IPS-NIHi7 (cell line): ENCODE measurements at regions not wholly inside any gene's neighbourhood (a gene's known extent, or its start where the extent isn't known, plus 50 kb on each side); places are given as distances from the start of the nearest gene placed in this dataset.

Experiments used
- DNase-seq: peaks from one replicate; pipeline ENCODE4 v3.0.0; 2012; ENCODE audit warnings: mixed read lengths; ENCODE audit errors: extremely low spot score

DNA sequence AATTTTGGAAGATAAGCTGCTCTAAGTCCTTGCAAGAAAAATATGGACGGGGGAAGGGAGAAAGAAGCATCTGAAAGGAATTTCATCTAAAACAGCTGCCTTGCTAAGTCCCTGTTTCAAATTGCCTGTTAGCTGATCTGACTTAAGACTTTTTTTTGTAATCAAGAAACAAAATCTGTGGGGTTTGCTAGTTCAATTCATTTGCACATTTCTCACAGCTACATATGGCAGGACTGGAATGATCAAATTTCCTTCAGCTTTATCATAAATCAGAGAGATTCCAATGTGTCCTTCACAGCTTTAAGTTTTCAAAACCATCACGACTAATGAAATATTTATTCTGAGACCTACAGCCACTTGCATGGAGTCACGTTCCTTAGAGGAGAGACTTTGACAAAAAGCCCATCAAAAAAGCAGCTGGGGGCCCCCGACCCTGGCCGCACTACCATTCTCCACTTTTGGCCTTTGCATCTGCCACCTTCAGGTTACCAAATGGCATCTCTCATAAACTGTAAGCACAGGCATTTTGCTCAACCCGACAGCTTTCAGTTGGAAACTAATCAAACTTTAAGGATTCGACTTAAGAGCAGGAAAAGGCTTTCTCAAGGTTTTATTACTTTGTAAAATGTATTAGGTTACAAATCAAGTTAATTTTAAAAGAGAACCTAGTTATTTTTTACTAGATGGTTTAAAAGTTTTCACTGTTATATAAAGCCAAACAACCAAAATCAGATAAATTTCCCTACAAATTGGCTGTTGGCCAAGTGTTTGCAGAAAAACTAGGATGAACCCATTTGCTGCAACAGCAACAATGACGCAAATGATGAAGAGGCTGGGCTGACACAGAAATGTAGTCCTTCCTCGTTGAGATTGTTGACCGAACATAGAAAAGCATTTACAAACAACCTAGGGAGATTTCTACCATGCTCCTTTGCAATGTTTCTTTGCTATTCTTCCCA lies 100.4 kb upstream of the RND3 start:
- no peak for DNase-seq

DNA sequence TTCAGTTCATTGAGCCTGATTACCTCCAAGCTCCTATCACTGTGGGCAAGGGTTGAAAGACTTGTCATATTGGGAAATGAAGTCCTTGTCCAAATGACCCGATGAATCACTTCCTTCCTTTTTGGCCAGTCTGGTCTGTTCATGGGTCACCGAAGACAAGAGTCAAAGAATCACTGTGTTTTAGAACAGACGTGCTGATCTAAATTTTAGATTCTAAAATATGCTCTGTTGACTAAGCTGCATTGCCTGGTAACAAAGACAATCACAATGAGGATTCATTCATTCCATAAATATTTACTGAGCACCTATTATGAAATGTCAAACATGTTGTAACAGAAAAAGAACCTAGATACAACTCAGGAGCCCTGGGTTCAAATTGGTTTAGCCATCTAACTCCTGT lies 99.4 kb upstream of the RND3 start:
- DNase-seq, result no peak

DNA sequence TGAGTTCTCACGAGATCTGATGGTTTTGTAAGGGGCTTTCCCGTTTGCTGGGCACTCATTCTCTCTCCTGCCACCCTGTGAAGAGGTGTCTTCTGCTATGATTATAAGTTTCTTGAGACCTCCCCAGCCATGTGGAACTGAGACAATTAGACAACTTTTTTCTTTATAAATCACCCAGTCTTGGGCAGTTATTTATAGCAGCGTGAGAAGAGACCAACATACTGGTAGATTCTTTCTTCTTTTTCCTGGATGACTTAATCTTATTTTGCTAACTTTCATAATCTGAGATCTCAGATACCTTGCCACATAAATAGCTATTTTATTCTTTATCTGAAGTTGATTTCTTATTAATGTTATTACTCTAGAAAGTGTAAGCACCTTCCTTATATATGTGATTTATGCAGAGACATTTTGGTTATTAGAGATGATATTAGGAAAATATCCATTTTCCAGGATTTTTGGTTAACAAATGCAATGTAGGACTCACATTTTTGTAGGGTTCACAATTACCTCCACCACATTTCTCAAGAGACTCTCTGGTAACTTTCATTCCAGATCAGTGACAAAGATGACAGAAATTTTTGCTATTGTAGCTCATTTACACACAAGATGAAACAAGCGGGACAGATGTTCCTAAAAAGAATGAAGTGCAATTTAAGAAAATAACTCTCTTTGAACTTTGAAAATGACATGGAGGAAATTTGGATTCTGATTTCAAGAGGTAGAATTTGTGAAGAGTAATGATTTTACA lies 97.9 kb upstream of the RND3 start:
- DNase-seq, result no peak

DNA sequence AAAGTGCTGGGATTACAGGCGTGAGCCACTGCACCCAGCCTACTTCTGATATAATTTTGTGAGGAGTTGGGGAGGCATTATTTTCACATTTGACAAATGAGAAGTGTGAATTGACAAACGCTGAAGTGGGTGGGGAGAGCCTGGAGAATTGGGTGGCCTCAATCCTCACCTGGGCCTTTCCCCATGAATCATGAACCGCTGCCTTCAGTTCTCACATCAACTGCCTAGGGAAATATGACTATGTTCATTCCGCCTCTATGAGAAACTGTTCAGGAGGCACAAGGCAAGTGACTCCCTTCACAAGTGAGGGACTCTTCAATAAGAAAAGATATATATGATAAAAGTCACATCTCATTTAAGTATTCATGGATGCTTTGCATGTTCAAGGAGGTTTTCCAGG lies 96.6 kb upstream of the RND3 start:
- no peak for DNase-seq

DNA sequence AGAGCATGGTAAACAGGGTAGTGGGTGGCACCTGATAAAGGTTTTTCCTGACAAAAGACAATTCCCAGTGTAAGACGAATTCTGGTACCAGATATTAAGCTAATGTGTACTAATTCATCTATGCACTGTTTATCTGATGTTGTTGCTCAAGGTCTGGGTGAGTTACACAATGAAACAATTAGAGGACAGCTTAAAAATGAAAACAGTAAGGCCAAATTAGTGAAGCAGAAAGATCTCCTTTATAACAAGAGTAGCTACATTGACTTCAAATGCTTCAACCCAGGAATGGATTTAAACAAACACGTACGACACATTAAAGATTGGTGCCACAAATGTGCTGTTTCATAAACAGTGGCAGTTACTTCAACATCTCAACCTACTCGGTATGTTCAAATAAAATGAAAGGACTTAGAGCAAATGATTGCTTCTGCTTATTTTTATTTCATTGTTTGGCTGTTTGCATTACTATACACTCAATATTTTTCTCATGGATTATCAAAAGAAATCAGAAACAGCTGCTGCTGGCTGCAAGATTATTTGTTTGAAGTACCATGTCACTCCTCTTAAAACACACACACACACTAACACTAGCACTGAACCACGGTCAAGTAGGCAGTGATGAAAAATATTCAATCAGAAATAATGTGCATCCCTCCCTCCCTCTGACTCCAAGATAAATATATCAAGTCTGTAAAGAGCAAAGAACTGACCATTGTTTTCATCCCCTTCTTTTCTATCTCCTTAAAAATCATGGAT lies 94.4 kb upstream of the RND3 start:
- DNase-seq, result no peak

DNA sequence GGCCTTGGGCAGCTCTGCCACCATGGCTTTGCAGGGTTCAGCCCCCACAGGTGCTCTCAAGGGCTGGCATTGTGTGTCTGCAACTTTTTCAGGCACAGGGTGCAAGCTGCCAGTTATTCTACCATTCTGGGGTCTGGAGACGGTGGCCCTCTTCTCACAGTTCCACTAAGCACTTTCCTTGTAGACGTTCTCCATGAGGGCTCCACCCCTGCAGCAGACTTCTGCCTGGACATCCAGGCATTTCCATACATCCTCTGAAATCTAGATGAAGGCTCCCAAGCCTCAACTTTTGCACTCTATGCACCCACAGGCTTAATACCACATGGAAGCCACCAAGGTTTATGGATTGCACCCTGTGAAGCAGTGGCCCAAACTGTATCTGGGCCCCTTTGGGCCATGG lies 91.0 kb upstream of the RND3 start:
- DNase-seq, result no peak

DNA sequence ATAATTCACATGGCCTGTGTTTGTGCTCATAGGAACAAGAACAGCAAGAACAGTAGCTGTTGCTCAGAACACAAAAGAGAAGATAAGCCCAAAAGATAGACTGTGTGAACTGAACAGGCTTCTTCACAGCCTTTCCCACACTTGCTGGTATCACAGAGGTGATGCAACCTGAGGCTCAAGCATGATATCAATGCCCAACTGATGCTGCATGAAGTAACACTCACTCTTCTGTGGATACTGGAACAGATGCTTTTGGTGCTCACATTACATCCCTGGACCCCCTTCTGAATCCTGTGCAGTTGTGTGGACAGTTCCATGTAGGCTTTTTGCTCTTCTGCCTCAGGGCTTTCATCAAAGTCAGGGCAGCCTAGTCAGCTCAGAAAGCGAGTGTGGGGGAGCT lies 88.4 kb upstream of the RND3 start:
- no peak for DNase-seq

DNA sequence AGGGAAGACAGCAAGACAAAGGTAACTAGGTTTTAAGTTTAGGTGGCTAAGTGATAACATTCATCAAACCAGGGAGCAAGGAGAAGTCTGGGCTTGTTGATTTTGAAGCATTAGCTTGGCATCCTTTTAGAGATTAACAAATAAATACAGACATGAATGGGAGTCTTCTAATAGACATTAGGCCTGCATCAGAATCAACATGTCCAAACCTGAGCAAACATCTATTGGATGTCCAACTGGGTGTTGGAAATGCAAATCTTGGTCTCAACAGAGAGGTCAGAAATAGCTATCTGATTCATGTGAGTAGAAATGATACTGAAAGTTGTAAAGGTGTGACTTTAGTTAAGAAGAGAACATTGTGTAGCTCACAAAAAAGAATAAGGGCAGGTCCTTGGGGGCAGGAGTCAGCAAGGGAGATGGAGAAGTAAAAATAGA lies 85.5 kb upstream of the RND3 start:
- DNase-seq, result no peak

DNA sequence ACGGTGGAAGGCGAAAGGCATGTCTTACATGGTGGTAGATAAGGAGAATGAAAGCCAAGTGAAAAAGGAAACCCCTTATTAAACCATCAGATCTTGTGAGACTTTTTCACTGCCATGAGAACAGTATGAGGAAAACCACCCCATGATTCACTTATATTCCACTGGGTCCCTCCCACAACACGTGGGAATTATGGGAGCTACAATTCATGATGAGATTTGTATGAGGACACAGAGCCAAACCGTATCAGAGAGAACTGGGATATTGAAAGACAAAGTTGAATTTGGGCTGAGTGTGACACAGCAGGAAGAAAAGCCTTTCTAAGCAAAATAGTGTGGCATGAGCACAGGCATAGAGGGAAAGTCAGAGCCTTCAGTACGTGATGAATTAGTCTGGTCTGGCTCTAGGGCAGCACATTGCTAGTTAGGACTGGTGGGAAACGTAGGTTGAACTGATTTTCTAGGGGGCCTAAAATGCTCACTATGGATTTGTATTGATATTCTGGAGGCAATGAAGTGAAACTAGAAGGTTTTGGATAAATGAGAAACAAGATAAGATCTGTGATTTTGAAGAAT lies 84.8 kb upstream of the RND3 start:
- no peak for DNase-seq

DNA sequence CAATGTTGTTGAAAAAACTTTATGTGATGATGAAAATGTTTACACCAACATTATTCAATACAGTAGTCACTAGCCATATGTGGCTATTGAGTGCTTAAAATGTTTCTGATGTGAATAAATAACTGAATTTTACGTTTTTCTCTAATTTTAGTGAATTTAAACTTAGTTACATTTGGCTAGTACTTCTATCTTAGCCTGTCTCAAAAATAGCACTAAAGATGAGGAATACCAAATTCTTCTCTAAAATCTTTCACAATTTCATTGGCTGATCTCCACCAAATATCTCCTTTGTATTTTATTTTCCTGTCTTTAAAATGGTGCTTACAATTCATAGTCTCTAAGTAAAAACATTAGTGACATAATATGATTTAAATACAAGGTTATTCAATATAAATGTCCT lies 83.7 kb upstream of the RND3 start:
- no peak for DNase-seq

DNA sequence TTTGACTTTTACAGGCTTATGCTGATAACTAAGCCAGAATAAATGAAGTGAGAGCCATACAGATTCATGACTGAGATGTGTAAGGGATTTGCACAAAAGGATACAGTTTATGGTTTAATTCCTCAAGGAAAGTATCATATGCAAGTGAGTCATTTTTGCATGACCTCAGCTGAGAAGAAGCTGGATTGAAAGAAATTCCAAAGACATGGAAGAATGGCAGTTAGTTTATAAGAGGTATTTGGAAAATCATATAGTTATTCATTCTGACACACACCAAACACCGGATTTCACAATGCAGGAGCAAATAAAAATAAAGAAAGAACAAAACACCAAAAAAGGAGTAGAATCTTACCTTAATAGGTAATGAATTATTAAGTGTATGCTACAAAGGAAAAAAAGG lies 83.2 kb upstream of the RND3 start:
- DNase-seq, result no peak

DNA sequence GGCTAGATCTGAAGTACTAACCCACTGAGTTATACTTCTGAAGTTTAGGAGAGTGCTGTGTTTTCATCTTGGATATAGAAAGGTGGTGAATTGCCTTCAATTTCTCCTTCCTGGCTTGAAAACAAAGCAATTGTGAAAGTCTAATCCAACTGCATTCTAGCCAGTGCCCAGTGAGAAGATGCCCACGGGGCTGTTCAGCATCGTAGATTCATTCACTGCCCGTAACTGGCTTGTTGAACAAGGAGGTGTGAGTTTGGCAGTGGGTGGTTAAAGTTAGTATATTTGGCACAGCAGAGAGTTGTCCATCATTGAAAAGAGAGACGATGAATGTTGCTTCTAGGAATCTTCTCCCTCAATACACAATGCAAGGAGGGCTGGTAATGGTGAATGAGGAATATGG lies 82.3 kb upstream of the RND3 start:
- DNase-seq, result no peak

DNA sequence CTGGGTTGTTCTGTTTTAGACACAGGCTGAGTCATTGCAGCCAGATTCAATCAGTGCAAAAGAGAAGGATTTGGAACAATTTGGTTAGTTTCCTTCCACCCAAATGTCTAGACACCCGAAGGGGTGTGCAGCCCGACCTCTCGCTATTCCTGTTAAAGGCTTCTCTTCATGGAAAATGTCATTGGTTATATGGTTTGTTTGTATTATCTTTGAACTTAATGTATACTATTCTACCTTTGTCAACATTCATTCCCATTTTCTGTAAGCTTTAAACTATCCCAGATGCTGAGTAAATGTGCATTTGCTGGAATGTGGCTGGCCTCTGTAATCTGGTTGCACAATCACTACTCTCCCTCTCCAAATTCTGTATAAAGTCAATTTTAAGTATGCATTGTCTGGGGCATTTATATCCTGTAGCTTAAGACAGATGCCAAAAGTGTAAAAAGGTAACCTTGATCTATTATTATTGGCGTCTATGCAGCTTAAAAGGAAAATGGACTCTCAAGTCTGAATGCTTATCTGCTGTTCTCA lies 80.4 kb upstream of the RND3 start:
- no peak for DNase-seq

DNA sequence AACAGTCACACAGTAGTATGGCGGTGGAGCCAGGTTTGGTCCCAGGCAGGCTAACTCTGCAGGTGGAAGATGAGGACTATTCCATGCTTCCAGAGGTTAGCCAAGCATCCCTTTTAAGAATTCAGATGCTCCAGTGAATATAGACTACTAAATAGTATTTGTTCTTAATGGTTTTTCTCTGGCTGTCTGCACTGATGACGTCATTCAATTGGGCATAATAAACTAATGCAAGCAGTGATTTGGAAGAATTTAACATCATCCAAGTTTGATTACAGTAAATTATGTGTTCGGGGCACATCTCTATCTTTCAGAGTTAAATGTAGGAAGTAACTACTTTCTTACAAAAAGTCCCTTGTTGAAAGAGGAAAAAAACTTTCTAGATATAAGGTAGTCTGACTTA lies 78.8 kb upstream of the RND3 start:
- no peak for DNase-seq

DNA sequence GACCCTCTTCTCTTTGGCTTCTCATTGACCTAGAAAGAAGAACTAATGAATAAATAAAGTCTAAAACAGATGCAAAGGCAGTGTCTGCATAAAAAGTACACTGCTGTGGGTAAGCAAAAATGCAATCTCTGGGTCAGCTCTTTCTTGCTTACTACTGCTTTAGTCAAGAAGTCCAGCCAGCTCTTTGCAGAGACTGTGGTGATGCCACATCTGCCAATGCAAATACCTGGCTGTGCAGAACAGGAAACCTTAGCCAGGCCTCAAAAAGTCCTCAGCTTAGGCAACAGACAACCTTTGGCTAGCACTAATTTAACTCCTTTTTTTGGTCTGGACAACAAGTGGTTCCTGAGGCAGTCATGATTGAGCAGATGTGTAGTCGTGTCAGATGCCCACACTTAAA lies 73.6 kb upstream of the RND3 start:
- no peak for DNase-seq

DNA sequence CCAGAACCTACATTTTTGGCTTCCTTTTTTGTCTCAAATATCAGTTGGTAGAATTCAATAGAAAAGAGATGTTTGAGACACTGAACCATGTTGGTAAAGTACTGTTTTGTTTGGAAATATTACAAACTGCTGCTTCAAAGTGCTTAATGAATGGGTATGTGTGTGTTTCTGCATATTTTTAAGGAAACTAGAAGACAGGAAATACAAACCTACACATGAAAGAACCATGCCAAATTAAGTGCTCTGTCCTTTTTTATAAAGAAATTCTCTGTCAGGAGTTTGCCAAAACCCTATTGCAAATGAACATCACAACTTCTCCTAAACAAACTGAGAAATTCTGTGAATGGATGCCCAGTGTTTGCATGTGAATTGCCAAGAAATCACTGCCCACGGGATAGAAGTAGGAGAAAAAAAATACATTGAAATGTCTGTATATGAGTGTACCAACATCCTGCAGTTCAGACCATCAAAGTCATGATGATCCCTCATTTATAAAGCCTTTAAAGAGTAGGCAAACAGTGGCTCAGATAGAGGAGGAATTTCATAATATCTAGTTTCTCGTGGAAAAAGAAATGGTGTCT lies 69.6 kb upstream of the RND3 start:
- DNase-seq, result no peak

DNA sequence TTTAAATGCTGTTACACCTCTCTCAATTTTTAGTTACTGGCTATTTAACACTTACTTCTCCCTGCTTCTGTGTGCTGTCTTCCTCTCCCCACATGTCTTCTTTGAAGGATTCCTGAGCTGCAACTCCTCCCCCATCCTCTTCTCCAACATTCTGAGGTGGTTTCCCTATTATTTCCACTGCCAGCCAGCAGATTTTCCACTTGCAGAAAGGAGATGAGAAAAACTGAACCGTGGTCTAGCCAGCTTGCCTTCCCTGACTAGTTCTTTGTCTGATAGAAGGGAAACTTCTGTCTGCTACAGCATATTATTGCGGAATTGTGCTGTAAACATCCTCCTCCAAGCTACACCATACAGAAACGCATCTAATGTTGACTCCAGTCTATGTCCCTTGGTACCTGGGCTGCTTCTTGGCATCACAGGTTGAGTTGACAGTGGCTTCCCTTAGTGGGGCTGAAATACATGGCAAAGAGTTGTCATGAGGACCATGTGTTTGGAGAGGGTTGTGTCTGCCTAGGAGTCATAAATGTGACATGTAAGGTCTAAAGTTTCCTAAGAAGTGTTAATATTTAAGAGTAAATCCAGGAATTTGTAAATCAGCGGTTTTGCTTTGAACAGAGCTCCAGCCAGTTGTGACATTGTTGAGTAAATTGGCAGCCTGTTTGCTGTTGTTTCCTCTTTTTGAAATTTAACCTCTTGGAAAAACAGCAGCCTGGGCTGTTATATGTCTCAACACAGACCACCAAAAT lies 68.3 kb upstream of the RND3 start:
- DNase-seq, result no peak

DNA sequence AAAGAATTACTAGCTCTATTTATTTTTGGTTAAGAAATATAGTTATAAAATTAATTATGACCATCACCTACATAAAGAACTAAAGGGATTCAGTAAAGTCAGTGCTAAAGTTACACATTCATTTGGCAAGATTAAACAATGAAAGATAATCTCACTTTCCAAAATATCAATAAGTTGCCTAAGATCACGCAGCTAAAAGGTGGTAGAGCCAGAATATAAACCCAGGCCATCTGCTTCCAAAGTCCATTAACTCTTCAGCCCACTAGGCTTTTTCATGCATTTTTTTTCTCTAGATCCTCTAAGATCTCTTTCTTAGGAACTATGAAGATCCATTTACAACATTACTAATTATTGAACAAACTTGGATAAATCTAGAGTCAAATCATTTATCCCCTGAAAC lies 66.6 kb upstream of the RND3 start:
- no peak for DNase-seq

DNA sequence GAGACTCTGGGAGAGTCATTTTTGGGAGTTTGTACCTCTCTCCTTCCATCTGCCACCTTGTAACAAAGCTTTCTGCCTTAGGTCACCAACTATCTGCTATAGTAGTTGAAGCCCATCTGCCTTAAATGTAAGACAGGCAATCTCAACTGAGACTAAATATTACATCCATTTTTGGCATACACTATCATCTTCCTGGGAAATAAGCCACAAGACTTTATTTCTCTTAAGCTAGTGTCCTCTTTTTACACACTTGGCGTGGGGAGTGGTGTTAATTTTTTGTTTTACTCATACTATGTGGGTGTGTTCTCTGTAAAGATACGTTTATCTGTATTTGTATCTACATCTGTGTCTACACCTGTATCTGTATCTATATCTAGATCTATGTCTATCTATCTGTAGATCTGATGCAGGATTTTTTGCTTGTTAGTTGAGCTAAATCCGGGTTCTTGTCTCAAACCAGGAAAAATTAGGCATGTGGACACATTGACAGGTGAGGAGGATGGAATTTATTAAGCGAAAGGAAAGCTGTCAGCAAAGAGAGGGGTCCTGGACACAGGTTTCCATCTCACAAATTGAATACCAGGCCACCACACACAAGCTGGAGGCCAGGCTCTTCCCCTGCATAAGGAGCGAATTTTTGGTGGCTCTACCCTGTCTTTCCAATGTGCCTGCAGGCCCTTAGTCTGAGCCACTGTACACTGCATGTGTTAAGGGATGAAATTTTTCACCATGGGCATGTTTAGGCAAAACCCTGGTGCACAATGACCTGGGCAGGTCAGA lies 64.8 kb upstream of the RND3 start:
- no peak for DNase-seq

DNA sequence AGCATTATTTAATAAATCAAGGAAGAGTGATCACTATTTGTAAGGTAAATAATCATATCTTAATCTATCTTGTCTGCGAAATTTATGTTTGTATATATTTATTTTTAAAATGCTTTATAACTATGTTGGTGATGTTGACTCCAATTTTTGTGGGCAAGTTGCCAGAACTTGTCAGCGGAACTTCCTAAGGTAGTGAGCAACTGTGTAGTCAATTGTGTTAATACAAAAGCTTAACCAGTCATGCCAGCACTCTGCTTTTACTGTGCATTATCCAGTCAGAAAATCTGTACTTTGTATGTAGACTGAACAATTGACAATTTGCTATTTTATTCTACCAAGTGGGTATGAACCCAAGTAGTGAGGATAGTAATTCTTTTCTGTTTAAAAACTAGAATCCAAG lies 61.9 kb upstream of the RND3 start:
- no peak for DNase-seq
